Mesendoderm (in vitro differentiated cells): ENCODE measurements at regions not wholly inside any gene's neighbourhood (a gene's known extent, or its start where the extent isn't known, plus 50 kb on each side); places are given as distances from the start of the nearest gene placed in this dataset.

Experiments used
- DNase-seq: peaks from one replicate; pipeline ENCODE4 v3.0.0; 2013
- H2AK5ac ChIP-seq: 2 replicates; pipeline ENCODE4 v1.6.1; 2013; ENCODE audit warnings: low read length, inconsistent platforms
- H2BK120ac ChIP-seq: 2 replicates; pipeline ENCODE4 v1.6.1; 2013; ENCODE audit warnings: low read depth, mild to moderate bottlenecking, low read length, moderate library complexity, mixed read lengths
- H2BK15ac ChIP-seq: replicated peaks from 2 replicates; pipeline ENCODE4 v1.6.1; 2013; ENCODE audit warnings: low read depth, mild to moderate bottlenecking, moderate library complexity
- H2BK5ac ChIP-seq: 2 replicates; pipeline ENCODE4 v1.6.1; 2013; ENCODE audit warnings: low read length, inconsistent platforms
- H3K18ac ChIP-seq: 2 replicates; pipeline ENCODE4 v1.6.1; 2013; ENCODE audit warnings: mild to moderate bottlenecking, low read length, mixed read lengths
- H3K23ac ChIP-seq: one replicate; pipeline ENCODE4 v1.6.1; 2013; ENCODE audit warnings: low read length
- H3K27ac ChIP-seq: 2 replicates; pipeline ENCODE4 v1.5.1; 2013; ENCODE audit warnings: low read depth, mild to moderate bottlenecking, inconsistent platforms, low read length, moderate library complexity
- H3K27me3 ChIP-seq: 2 replicates; pipeline ENCODE4 v1.6.1; 2013; ENCODE audit warnings: low read length, control low read depth, mild to moderate bottlenecking, inconsistent platforms; ENCODE audit not compliant: insufficient read depth, poor library complexity
- H3K36me3 ChIP-seq: 2 replicates; pipeline ENCODE4 v1.6.1; 2013; ENCODE audit warnings: low read length, inconsistent platforms; ENCODE audit not compliant: control insufficient read depth, insufficient read depth
- H3K4ac ChIP-seq: one replicate; pipeline ENCODE4 v1.6.1; 2013; ENCODE audit warnings: low read depth, mild to moderate bottlenecking, low read length, moderate library complexity
- H3K4me1 ChIP-seq: 2 replicates; pipeline ENCODE4 v1.6.1; 2013; ENCODE audit warnings: low read depth, low read length, inconsistent platforms; ENCODE audit not compliant: control insufficient read depth
- H3K4me2 ChIP-seq: 2 replicates; pipeline ENCODE4 v1.6.1; 2013; ENCODE audit warnings: low read length
- H3K4me3 ChIP-seq: 2 replicates; pipeline ENCODE4 v1.5.1; 2013; ENCODE audit warnings: mild to moderate bottlenecking, low read length
- H3K56ac ChIP-seq: one replicate; pipeline ENCODE4 v1.6.1; 2013; ENCODE audit warnings: low read length
- H3K79me1 ChIP-seq: 2 replicates; pipeline ENCODE4 v1.6.1; 2013; ENCODE audit warnings: low read length, inconsistent platforms
- H3K79me2 ChIP-seq: 2 replicates; pipeline ENCODE4 v1.6.1; 2013; ENCODE audit warnings: mild to moderate bottlenecking, low read length; ENCODE audit not compliant: control insufficient read depth, insufficient read depth
- H3K9ac ChIP-seq: 2 replicates; pipeline ENCODE4 v1.6.1; 2013; ENCODE audit warnings: low read length, inconsistent platforms
- H4K5ac ChIP-seq: one replicate; pipeline ENCODE4 v1.6.1; 2013; ENCODE audit warnings: low read length
- H4K8ac ChIP-seq: one replicate; pipeline ENCODE4 v1.6.1; 2013; ENCODE audit warnings: low read depth, mild to moderate bottlenecking, control low read depth, low read length, moderate library complexity
- WGBS: extraction: QIAGEN DNeasy Blood & Tissue Kit; methylation state at CpG from one replicate; pipeline ENCODE4 v1.1.7; 2013; ENCODE audit warnings: low lambda C conversion rate, missing lambda C conversion rate; ENCODE audit not compliant: insufficient coverage; ENCODE audit errors: extremely low coverage; 5-methylcytosine and 5-hydroxymethylcytosine counted together

DNA sequence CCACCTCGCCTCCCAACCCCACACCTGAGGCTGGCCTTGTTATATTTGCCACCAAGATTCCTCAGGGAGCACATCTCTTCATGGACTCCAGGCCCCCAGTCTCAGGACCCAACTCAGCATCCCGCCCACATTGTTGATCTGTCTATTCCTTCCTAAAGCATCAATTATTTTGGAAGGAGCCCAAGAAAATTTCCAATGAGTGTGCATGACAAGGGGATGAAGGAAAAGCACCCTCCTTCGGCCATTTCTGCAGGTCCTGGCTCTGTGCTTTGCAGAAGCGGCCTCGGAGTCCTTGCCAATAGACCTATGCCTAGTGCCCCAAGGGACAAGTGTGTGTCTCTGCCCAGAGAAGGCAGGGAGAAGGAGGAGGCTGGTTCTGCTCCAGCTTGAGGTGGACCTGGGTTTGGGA, 273.2 kb downstream of the GADD45G start:
- H3K27ac ChIP-seq = no peak overlapping the region
- no peak overlapping the region for H3K9ac ChIP-seq
- H3K4me1 ChIP-seq = no peaks in the 10 kb centered on the region
- no peaks in the 10 kb centered on the region for H3K27me3 ChIP-seq
- DNase-seq = no peak
- no CpG with 5 or more reads among the region's 5 CpGs for WGBS
- no peak overlapping the region for H4K8ac ChIP-seq
- no peaks in the 10 kb centered on the region for H3K36me3 ChIP-seq
- no peak overlapping the region for H3K56ac ChIP-seq
- H3K79me2 ChIP-seq = no peaks in the 10 kb centered on the region
- H3K79me1 ChIP-seq = no peaks in the 10 kb centered on the region
- H3K18ac ChIP-seq = no peak overlapping the region
- H2BK120ac ChIP-seq = no peak overlapping the region
- H4K5ac ChIP-seq = no peak overlapping the region
- no peak overlapping the region for H3K4ac ChIP-seq
- H3K4me2 ChIP-seq = no peak overlapping the region
- no peak overlapping the region for H2BK15ac ChIP-seq
- H2BK5ac ChIP-seq = no peak overlapping the region
- no peak overlapping the region for H2AK5ac ChIP-seq
- H3K23ac ChIP-seq = no peak overlapping the region
- no peak overlapping the region for H3K4me3 ChIP-seq

DNA sequence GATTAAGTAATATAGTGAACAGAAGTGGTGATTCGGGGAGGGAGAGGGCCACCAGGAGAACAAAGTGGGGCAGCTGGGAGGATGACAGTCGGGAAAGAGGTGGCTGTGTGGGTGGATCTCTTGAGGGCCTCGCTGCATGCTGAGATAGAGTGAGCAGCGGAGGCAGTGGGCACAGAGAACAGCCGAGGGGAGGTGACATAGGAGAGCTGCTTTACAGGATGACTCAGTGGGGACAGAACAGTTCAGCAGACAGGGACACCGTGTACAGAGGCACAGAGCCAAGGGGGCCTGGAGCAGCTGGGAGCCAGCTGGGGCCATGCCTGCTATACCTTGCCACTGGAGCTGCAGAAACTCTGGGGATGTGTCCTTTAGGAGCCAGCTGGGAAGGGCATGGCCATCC, 273.9 kb downstream of the GADD45G start:
- no peak overlapping the region for H3K27ac ChIP-seq
- no peak overlapping the region for H3K18ac ChIP-seq
- H3K9ac ChIP-seq = no peak overlapping the region
- no peak overlapping the region for H4K8ac ChIP-seq
- no peak overlapping the region for H2BK5ac ChIP-seq
- no peak for DNase-seq
- no peaks in the 10 kb centered on the region for H3K79me2 ChIP-seq
- no peaks in the 10 kb centered on the region for H3K27me3 ChIP-seq
- H3K4me1 ChIP-seq = no peaks in the 10 kb centered on the region
- no peak overlapping the region for H2BK15ac ChIP-seq
- H3K56ac ChIP-seq = no peak overlapping the region
- no CpG with 5 or more reads among the region's 6 CpGs for WGBS
- no peak overlapping the region for H4K5ac ChIP-seq
- H2AK5ac ChIP-seq = no peak overlapping the region
- H3K4me2 ChIP-seq = no peak overlapping the region
- H3K36me3 ChIP-seq = no peaks in the 10 kb centered on the region
- H2BK120ac ChIP-seq = no peak overlapping the region
- H3K4me3 ChIP-seq = no peak overlapping the region
- H3K4ac ChIP-seq = no peak overlapping the region
- H3K79me1 ChIP-seq = no peaks in the 10 kb centered on the region
- no peak overlapping the region for H3K23ac ChIP-seq

DNA sequence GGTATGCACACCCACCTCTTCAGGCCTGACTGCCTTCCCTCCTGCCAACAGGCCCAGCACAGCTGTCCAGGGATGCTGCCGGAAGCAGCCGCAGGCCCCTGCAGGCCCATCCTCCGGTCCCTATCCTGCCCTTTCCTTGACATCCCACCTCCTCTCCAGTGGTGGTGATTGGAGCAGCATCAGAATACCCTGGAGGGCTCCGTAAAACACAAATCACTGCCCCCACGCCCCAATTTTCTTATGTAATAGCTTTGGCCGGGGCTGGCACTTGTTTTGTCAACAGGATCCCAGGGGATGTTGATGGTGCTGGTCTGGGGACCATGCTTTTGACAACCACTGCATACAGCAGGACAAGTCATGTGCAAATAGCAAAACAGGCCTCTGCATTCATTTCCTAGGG, 274.5 kb downstream of the GADD45G start:
- Histone ChIP-seq H2BK15ac (no peak overlapping the region), H4K5ac (no peak overlapping the region), H2BK120ac (no peak overlapping the region), H3K4me1 (no peaks in the 10 kb centered on the region), H3K56ac (no peak overlapping the region), H3K4me2 (no peak overlapping the region), H3K4ac (no peak overlapping the region), H3K79me1 (no peaks in the 10 kb centered on the region), H3K79me2 (no peaks in the 10 kb centered on the region), H4K8ac (no peak overlapping the region), H3K27me3 (no peaks in the 10 kb centered on the region), H3K36me3 (no peaks in the 10 kb centered on the region), H3K9ac (no peak overlapping the region), H3K4me3 (no peak overlapping the region), H3K23ac (no peak overlapping the region), H2AK5ac (no peak overlapping the region), H3K18ac (no peak overlapping the region), H2BK5ac (no peak overlapping the region), H3K27ac (no peak overlapping the region)
- no CpG with 5 or more reads among the region's 6 CpGs for WGBS
- DNase-seq = no peak

DNA sequence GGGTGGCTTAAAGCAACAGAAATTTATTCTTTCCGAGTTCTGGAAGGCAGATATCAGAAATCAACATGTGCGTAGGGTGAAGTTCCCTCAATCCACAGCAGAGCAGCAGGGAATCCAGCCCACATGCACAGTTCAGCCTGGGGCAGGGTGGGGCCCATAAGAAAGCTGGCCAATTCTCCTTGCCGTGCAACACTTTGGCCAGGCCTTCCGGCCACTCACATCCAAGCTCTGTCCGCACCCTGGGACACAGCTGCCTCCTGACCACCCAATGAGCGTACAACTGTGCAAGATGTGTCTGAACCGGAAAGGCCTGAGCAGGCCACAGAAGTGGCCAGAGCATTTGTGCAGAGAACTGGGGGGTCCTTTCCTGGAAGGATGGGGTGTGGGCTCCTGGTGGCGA, 274.9 kb downstream of the GADD45G start:
- no peaks in the 10 kb centered on the region for H3K36me3 ChIP-seq
- H3K27me3 ChIP-seq = no peaks in the 10 kb centered on the region
- no peak for DNase-seq
- H2AK5ac ChIP-seq = no peak overlapping the region
- H3K9ac ChIP-seq = no peak overlapping the region
- no peak overlapping the region for H3K4me3 ChIP-seq
- no peaks in the 10 kb centered on the region for H3K4me1 ChIP-seq
- H3K23ac ChIP-seq = no peak overlapping the region
- no peaks in the 10 kb centered on the region for H3K79me1 ChIP-seq
- no peak overlapping the region for H2BK5ac ChIP-seq
- H4K8ac ChIP-seq = no peak overlapping the region
- H3K27ac ChIP-seq = no peak overlapping the region
- H3K4ac ChIP-seq = no peak overlapping the region
- no peak overlapping the region for H3K4me2 ChIP-seq
- no peak overlapping the region for H4K5ac ChIP-seq
- no CpG with 5 or more reads among the region's 8 CpGs for WGBS
- no peak overlapping the region for H3K56ac ChIP-seq
- H2BK15ac ChIP-seq = no peak overlapping the region
- no peaks in the 10 kb centered on the region for H3K79me2 ChIP-seq
- no peak overlapping the region for H2BK120ac ChIP-seq
- H3K18ac ChIP-seq = no peak overlapping the region

DNA sequence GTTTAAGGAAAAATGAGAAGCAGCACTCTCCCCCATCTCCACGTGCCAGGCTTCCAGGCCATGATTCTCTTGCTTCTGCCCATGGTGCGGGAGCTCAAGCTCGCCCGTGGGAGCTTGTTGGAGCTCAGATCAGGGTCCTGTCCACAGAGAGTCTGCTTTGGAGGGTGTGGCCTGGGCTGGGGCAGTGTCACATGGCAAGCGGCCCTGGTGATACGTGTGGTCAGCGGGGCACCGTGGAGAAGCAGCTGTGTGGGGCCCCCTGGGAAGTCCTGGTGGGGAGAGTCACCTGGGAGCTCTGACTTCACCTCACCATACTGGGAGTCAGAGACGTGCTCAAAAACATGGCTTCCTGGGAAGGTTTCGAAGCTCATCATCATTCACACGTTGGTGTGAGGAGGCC, 275.3 kb downstream of the GADD45G start:
- Histone ChIP-seq H3K79me1 (no peaks in the 10 kb centered on the region), H2BK120ac (no peak overlapping the region), H4K5ac (no peak overlapping the region), H3K23ac (no peak overlapping the region), H3K27ac (no peak overlapping the region), H2BK15ac (no peak overlapping the region), H3K9ac (no peak overlapping the region), H3K4me2 (no peak overlapping the region), H4K8ac (no peak overlapping the region), H2BK5ac (no peak overlapping the region), H3K4me3 (no peak overlapping the region), H3K56ac (no peak overlapping the region), H3K27me3 (no peaks in the 10 kb centered on the region), H3K36me3 (no peaks in the 10 kb centered on the region), H2AK5ac (no peak overlapping the region), H3K18ac (no peak overlapping the region), H3K79me2 (no peaks in the 10 kb centered on the region), H3K4me1 (no peaks in the 10 kb centered on the region), H3K4ac (no peak overlapping the region)
- DNase-seq = no peak
- no CpG with 5 or more reads among the region's 11 CpGs for whole genome bisulfite sequencing

DNA sequence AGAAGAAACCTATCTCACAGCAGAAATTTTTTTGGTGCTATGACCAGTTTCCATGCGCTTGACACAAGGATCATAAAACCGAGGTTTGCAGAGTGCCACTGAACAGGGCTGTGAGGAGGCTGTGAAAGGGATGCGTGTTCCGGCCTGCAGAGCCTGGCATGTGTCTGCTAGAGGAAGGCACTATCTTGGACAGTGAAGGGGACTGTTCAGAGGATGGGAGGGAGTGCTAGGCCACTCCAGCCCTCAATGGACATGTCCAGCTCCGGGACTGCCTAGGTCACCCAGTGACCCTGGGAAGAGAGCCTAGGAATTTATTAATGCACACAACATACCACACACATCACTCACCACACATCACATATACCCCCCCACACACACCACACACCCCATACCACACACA, 275.9 kb downstream of the GADD45G start:
- Histone ChIP-seq H3K9ac (no peak overlapping the region), H2BK120ac (no peak overlapping the region), H3K56ac (no peak overlapping the region), H3K36me3 (no peaks in the 10 kb centered on the region), H3K79me2 (no peaks in the 10 kb centered on the region), H3K4ac (no peak overlapping the region), H3K79me1 (no peaks in the 10 kb centered on the region), H3K4me2 (no peak overlapping the region), H3K27me3 (no peaks in the 10 kb centered on the region), H3K18ac (no peak overlapping the region), H2AK5ac (no peak overlapping the region), H3K4me1 (no peaks in the 10 kb centered on the region), H4K8ac (no peak overlapping the region), H4K5ac (no peak overlapping the region), H2BK15ac (no peak overlapping the region), H3K4me3 (no peak overlapping the region), H2BK5ac (no peak overlapping the region), H3K27ac (no peak overlapping the region), H3K23ac (no peak overlapping the region)
- no peak for DNase-seq
- no CpG with 5 or more reads among the region's 5 CpGs for WGBS
